Adrenal gland (tissue), 9 donors: ENCODE measurements at regions not wholly inside any gene's neighbourhood (a gene's known extent, or its start where the extent isn't known, plus 50 kb on each side); places are given as distances from the start of the nearest gene placed in this dataset.

Source experiments
- DNase-seq, 7 donors: peaks; one replicate each; pipeline ENCODE4 v3.0.0-alpha.2; 2019 to 2020
- H3K27ac ChIP-seq, 5 donors: fragments of 200-600 bp; sonication (generic) in 4 of 5; 1 replicate in 3 of 5; 2 replicates in 2 of 5; pipeline versions ENCODE4 v1.5.1 to v1.8.0; 2016 to 2020; ENCODE audit warnings: mild to moderate bottlenecking in 1 of 5
- H3K27me3 ChIP-seq: fragments of 200-600 bp; 2 replicates; pipeline ENCODE4 v1.8.0; 2021
- H3K36me3 ChIP-seq, 2 donors: fragments of 200-600 bp; replicated peaks in 1 of 2; 1 replicate in 1 of 2; 2 replicates in 1 of 2; pipeline versions ENCODE4 v1.5.1 to v1.8.0; 2018 to 2022
- H3K4me1 ChIP-seq, 2 donors: fragments of 200-600 bp; replicated peaks in 1 of 2; 1 replicate in 1 of 2; 2 replicates in 1 of 2; pipeline versions ENCODE4 v1.5.1 to v1.8.0; 2018 to 2021
- H3K4me3 ChIP-seq, 4 donors: fragments of 200-600 bp; sonication (generic) in 3 of 4; one replicate each; pipeline ENCODE4 v1.5.1; 2016 to 2018
- H3K9me3 ChIP-seq, 3 donors: fragments of 200-600 bp; sonication (generic) in 1 of 3; replicated peaks in 1 of 3; 1 replicate in 2 of 3; 2 replicates in 1 of 3; pipeline versions ENCODE4 v1.5.1 to v1.8.0; 2016 to 2021
- POLR2A ChIP-seq, 2 donors: fragments of 450-650 bp; IDR thresholded peaks; one replicate each; pipeline ENCODE4 v1.6.1; 2017; ENCODE audit warnings: antibody characterized with exemption in 2 of 2, mild to moderate bottlenecking in 2 of 2, moderate library complexity in 1 of 2
- WGBS, 4 donors: extraction: QIAGEN DNeasy Blood & Tissue Kit in 2 of 4; methylation state at CpG; one replicate each; pipeline versions ENCODE4 v1.1.5 to v1.1.7; 2013 to 2017; 5-methylcytosine and 5-hydroxymethylcytosine counted together
- intact Hi-C, 2 donors: fragments of 100-400 bp; cut with DNase I; formaldehyde crosslinking; loops; one replicate each; pipeline versions ENCODE4 v1.14.1 to v1.15.0; 2022 to 2023
- TF ChIP-seq, protein P1 (sequence below), 6 experiments: fragments of 450-650 bp in 4 of 6; fragments of 200-600 bp in 2 of 6; sonication (generic) in 1 of 6; IDR thresholded peaks; 1 replicate in 5 of 6; 2 replicates in 1 of 6; pipeline versions ENCODE4 v1.5.1 to v1.8.0; 2016 to 2021; ENCODE audit warnings: antibody characterized with exemption in 6 of 6, mild to moderate bottlenecking in 2 of 6, moderate library complexity in 1 of 6
- donor health status: healthy with polysubstance abuse.
- donor health status: Bipolar disorder and iron deficiency.
- donor health status: DM: yes; HTN: yes; CAD: no.
- donor health status: DM: no; HTN: no; CAD: no.
- donor health status: DM: no; HTN: no; CAD: no.

DNA sequence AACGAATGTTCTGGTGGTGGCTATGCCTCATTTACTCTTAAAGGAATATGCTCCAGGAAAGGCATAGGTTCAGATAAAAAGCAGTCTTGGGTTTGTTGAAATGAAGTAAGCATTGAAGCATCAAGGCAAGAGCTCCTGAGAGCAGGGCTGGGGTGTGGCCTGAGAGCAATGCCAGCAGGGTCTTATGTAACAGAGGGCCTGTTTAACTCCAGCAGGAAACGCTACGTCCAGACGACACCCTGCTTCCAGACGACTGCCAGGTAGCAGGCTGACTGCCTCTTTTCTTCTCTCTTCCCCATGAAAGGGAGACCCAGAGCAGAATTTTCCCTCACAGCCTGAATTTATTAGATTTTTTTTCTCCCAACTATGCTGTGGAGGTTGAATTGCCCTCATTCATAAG is 127.2 kb upstream of the SLC5A12 start:
- Histone ChIP-seq H3K4me3 (no peak overlapping the region), H3K27me3 (no peaks in the 10 kb centered on the region), H3K9me3 (no peaks in the 10 kb centered on the region), H3K4me1 (no peaks in the 10 kb centered on the region), H3K36me3 (no peaks in the 10 kb centered on the region), H3K27ac (no peak overlapping the region)
- WGBS, 4 donors = 50 to 64% (median 55%) methylated on average over 5 of the region's 5 CpGs
- TF ChIP-seq POLR2A (IDR thresholded peaks at IDR 0.05) = no peak
- TF ChIP-seq, protein P1, sequence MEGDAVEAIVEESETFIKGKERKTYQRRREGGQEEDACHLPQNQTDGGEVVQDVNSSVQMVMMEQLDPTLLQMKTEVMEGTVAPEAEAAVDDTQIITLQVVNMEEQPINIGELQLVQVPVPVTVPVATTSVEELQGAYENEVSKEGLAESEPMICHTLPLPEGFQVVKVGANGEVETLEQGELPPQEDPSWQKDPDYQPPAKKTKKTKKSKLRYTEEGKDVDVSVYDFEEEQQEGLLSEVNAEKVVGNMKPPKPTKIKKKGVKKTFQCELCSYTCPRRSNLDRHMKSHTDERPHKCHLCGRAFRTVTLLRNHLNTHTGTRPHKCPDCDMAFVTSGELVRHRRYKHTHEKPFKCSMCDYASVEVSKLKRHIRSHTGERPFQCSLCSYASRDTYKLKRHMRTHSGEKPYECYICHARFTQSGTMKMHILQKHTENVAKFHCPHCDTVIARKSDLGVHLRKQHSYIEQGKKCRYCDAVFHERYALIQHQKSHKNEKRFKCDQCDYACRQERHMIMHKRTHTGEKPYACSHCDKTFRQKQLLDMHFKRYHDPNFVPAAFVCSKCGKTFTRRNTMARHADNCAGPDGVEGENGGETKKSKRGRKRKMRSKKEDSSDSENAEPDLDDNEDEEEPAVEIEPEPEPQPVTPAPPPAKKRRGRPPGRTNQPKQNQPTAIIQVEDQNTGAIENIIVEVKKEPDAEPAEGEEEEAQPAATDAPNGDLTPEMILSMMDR (IDR thresholded peaks at IDR 0.05) = no peak
- DNase-seq = peak in 2 of 7 donors; percentile 14 to 57
- intact Hi-C loops = no loop called here

DNA sequence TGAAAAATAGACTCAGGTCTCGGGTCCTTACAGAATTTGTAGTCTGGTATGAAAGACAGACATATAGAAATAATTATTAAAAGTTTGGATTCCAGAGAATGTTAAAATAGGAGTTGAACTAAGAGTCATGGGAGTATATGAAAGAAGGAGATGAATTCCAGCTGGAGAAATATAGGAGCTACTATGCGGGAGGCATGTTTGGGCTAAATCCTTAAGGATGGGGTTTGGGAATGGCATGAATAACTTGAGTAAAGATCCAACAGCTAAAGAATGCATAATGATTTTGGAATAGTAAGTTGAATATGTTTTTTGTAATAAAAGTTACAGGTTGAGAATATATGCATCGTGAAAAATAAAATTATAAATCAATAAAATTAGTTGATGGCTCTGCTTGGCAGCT is 129.4 kb upstream of the SLC5A12 start:
- WGBS, 4 donors = 83 to 90% (median 87%) methylated on average over 3 of the region's 3 CpGs
- no peak for TF ChIP-seq POLR2A (IDR thresholded peaks at IDR 0.05)
- TF ChIP-seq, protein P1 (IDR thresholded peaks at IDR 0.05) = no peak
- Histone ChIP-seq H3K4me1 (no peaks in the 10 kb centered on the region), H3K4me3 (no peak overlapping the region), H3K9me3 (no peaks in the 10 kb centered on the region), H3K27me3 (no peaks in the 10 kb centered on the region), H3K27ac (no peak overlapping the region), H3K36me3 (no peaks in the 10 kb centered on the region)
- DNase-seq = no peak
- intact Hi-C loops = no loop called here

DNA sequence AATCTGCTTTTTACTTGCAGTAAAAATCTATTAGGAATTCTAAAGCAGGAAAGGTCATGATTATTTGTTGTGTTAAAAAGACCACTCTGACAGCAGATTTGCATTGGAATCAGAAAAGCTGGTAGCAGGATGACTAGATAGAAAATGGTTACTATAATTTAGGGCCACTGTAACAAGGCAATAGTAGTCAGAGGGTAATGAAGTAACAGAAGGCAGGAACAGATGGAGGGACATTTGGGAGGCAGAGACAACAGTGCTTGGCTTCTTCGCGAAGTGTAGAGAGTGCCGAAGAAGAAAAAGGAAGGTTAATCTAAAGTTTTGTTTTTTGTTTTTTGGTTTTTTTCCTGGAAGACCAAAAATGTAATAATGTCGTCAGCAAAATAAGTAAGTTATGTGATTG is 129.8 kb upstream of the SLC5A12 start:
- no peak overlapping the region for H3K4me3 ChIP-seq
- DNase-seq = no peak
- no peak overlapping the region for H3K27ac ChIP-seq
- intact Hi-C loops = no loop called here
- H3K36me3 ChIP-seq = no peaks in the 10 kb centered on the region
- 83 to 93% (median 86%) methylated on average over 4 of the region's 4 CpGs for WGBS, 4 donors
- no peaks in the 10 kb centered on the region for H3K27me3 ChIP-seq
- TF ChIP-seq, protein P1 (IDR thresholded peaks at IDR 0.05) = no peak
- TF ChIP-seq POLR2A (IDR thresholded peaks at IDR 0.05) = no peak
- H3K4me1 ChIP-seq = no peaks in the 10 kb centered on the region
- no peaks in the 10 kb centered on the region for H3K9me3 ChIP-seq

DNA sequence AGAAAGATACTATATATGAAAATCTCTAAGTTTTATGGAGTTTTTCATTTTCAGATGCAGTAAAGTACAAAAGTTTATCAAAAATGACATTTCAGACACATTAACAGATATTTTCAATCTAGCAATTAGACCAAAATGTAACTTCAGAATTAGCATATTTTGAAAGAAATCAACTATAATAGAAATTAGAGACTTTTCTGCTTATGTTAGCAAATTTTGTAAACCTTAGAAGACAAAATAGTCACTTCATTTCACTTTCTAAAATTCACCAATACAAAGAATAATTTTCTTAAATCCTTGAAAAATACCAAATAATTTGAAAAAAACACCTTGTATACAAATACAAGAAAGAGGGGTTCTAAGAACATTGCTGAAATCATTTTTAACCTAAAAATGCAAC is 135.8 kb upstream of the FIBIN start:
- DNase-seq = no peak
- intact Hi-C loops = no loop called here
- Histone ChIP-seq H3K9me3 (no peaks in the 10 kb centered on the region), H3K27ac (no peak overlapping the region), H3K4me3 (no peak overlapping the region), H3K36me3 (no peaks in the 10 kb centered on the region), H3K4me1 (no peaks in the 10 kb centered on the region), H3K27me3 (no peaks in the 10 kb centered on the region)
- TF ChIP-seq, protein P1 (IDR thresholded peaks at IDR 0.05) = no peak
- no peak for TF ChIP-seq POLR2A (IDR thresholded peaks at IDR 0.05)
